WTC11 (cell line): ENCODE measurements at regions not wholly inside any gene's neighbourhood (a gene's known extent, or its start where the extent isn't known, plus 50 kb on each side); places are given as distances from the start of the nearest gene placed in this dataset.
A peak's percentile ranks its signal among the peaks of the same experiment; 100 is the strongest.

Source experiments
- ATAC-seq: fragments of 200-7000 bp; cut with Tn5 transposase; 2 replicates; pipeline ENCODE4 v1.10.0; 2021; ENCODE audit warnings: mild to moderate bottlenecking, moderate library complexity
- CTCF ChIA-PET: fragments of 300-600 bp; sonication (Branson Sonifier 250); formaldehyde crosslinking; loops from one replicate; lab custom pipeline; 2021; ENCODE audit warnings: antibody characterized with exemption; lab: Charles Lee
- POLR2A ChIA-PET: fragments of 350-600 bp; sonication (Branson Sonifier 250); formaldehyde crosslinking; loops from one replicate; lab custom pipeline; 2021; ENCODE audit warnings: antibody characterized with exemption; lab: Charles Lee
- DNase-seq: peaks from one replicate; pipeline ENCODE4 v3.0.0; 2021; ENCODE audit warnings: low spot score
- H3K27ac Mint-ChIP-seq: 2 replicates; pipeline ENCODE4 v1.8.0; 2021; ENCODE audit warnings: mixed read lengths
- H3K27me3 Mint-ChIP-seq: 2 replicates; pipeline ENCODE4 v1.8.0; 2021; ENCODE audit warnings: low read depth, mild to moderate bottlenecking, moderate library complexity, mixed read lengths
- H3K36me3 Mint-ChIP-seq: 2 replicates; pipeline ENCODE4 v1.8.0; 2021; ENCODE audit warnings: mixed read lengths
- H3K4me1 Mint-ChIP-seq: 2 replicates; pipeline ENCODE4 v1.8.0; 2022; ENCODE audit warnings: mixed read lengths
- H3K4me3 Mint-ChIP-seq: 2 replicates; pipeline ENCODE4 v1.8.0; 2021; ENCODE audit warnings: mild to moderate bottlenecking, moderate library complexity, mixed read lengths
- H3K9me3 Mint-ChIP-seq: 2 replicates; pipeline ENCODE4 v1.8.0; 2021; ENCODE audit warnings: mixed read lengths
- FOXJ3 ChIP-seq: sonication (generic); formaldehyde crosslinking; IDR thresholded peaks from 2 replicates; pipeline ENCODE4 v1.9.0; 2021; ENCODE audit warnings: missing genetic modification reagents, mild to moderate bottlenecking, borderline replicate concordance
- FOXK1 ChIP-seq: sonication (generic); formaldehyde crosslinking; IDR thresholded peaks from 2 replicates; pipeline ENCODE4 v1.8.0; 2022; ENCODE audit warnings: mild to moderate bottlenecking, moderate library complexity, missing genetic modification reagents
- IRF2 ChIP-seq: sonication (generic); formaldehyde crosslinking; IDR thresholded peaks from 2 replicates; pipeline ENCODE4 v1.8.0; 2022; ENCODE audit warnings: low read depth, missing genetic modification reagents, borderline replicate concordance
- PRRX2 ChIP-seq: fragments of 250-450 bp; sonication (Bioruptor Pico); IDR thresholded peaks from 2 replicates; pipeline ENCODE4 v1.8.0; 2021; ENCODE audit warnings: mild to moderate bottlenecking
- RELA ChIP-seq: sonication (generic); formaldehyde crosslinking; IDR thresholded peaks from 2 replicates; pipeline ENCODE4 v1.8.1; 2022; ENCODE audit warnings: missing genetic modification reagents, mild to moderate bottlenecking, borderline replicate concordance
- TCF7 ChIP-seq: sonication (generic); formaldehyde crosslinking; IDR thresholded peaks from 2 replicates; pipeline ENCODE4 v1.8.0; 2022; ENCODE audit warnings: mild to moderate bottlenecking, low read depth, missing genetic modification reagents, moderate library complexity
- TEAD4 ChIP-seq: sonication (generic); formaldehyde crosslinking; IDR thresholded peaks from 2 replicates; pipeline ENCODE4 v1.8.0; 2022; ENCODE audit warnings: mild to moderate bottlenecking, missing genetic modification reagents
- TP53 ChIP-seq: sonication (generic); formaldehyde crosslinking; IDR thresholded peaks from 2 replicates; pipeline ENCODE4 v1.8.1; 2023; ENCODE audit warnings: mild to moderate bottlenecking, missing genetic modification reagents
- ZNF671 ChIP-seq: fragments of 250-450 bp; sonication (Bioruptor Pico); IDR thresholded peaks from 2 replicates; pipeline ENCODE4 v1.8.0; 2021; ENCODE audit warnings: mild to moderate bottlenecking
- TF ChIP-seq, protein P1 (sequence below): fragments of 250-450 bp; sonication (Bioruptor Pico); IDR thresholded peaks from 2 replicates; pipeline ENCODE4 v1.9.0; 2021; ENCODE audit warnings: mild to moderate bottlenecking, borderline replicate concordance
- TF ChIP-seq, protein P2 (sequence below): fragments of 250-450 bp; sonication (Bioruptor Pico); IDR thresholded peaks from 2 replicates; pipeline ENCODE4 v1.9.0; 2021; ENCODE audit warnings: moderate library complexity, mild to moderate bottlenecking, inconsistent platforms, borderline replicate concordance
- TF ChIP-seq, protein P3 (sequence below): fragments of 250-450 bp; sonication (Bioruptor Pico); IDR thresholded peaks from 2 replicates; pipeline ENCODE4 v1.9.0; 2021; ENCODE audit warnings: mild to moderate bottlenecking
- TF ChIP-seq, protein P4 (sequence below): sonication (generic); formaldehyde crosslinking; IDR thresholded peaks from 2 replicates; pipeline ENCODE4 v1.8.1; 2022; ENCODE audit warnings: mild to moderate bottlenecking, missing genetic modification reagents, moderate library complexity, borderline replicate concordance

DNA sequence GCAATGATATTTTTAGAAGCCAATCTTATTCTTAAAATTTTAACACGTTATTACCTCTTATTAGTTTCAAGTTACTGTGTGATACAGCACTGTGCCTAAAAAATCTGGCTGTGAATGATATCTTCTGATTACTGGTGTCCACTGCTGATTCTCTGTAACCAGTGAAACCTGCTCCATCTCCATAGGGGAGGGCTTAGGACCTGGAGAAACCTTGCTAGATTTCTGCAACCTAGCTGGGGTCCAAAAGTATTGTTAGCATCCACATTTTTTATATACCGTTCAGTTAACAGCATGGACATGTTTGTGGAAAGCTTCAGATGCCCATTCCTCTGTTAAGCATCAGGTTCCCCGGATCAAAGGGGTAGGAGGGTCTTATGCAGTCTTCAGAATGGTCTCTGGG is 193.9 kb upstream of the TOPAZ1 start:
- DNase-seq (no peak), ATAC-seq (no peak)
- H3K4me3 Mint-ChIP-seq, result no peak overlapping the region
- CTCF ChIA-PET, result no interaction called here
- no peaks in the 10 kb centered on the region for H3K36me3 Mint-ChIP-seq
- H3K9me3 Mint-ChIP-seq, result 0 out of 2 replicates have a peak, but pooled peaks cover 6% of the 10 kb centered on the region
- POLR2A ChIA-PET, result no interaction called here
- H3K27me3 Mint-ChIP-seq, result no peaks in the 10 kb centered on the region
- peaks cover 25% of the 10 kb centered on the region for H3K4me1 Mint-ChIP-seq
- 0 out of 2 replicates have a peak overlapping the region, but pooled peaks have one; percentile 37 for H3K27ac Mint-ChIP-seq
- TF ChIP-seq, protein P1, sequence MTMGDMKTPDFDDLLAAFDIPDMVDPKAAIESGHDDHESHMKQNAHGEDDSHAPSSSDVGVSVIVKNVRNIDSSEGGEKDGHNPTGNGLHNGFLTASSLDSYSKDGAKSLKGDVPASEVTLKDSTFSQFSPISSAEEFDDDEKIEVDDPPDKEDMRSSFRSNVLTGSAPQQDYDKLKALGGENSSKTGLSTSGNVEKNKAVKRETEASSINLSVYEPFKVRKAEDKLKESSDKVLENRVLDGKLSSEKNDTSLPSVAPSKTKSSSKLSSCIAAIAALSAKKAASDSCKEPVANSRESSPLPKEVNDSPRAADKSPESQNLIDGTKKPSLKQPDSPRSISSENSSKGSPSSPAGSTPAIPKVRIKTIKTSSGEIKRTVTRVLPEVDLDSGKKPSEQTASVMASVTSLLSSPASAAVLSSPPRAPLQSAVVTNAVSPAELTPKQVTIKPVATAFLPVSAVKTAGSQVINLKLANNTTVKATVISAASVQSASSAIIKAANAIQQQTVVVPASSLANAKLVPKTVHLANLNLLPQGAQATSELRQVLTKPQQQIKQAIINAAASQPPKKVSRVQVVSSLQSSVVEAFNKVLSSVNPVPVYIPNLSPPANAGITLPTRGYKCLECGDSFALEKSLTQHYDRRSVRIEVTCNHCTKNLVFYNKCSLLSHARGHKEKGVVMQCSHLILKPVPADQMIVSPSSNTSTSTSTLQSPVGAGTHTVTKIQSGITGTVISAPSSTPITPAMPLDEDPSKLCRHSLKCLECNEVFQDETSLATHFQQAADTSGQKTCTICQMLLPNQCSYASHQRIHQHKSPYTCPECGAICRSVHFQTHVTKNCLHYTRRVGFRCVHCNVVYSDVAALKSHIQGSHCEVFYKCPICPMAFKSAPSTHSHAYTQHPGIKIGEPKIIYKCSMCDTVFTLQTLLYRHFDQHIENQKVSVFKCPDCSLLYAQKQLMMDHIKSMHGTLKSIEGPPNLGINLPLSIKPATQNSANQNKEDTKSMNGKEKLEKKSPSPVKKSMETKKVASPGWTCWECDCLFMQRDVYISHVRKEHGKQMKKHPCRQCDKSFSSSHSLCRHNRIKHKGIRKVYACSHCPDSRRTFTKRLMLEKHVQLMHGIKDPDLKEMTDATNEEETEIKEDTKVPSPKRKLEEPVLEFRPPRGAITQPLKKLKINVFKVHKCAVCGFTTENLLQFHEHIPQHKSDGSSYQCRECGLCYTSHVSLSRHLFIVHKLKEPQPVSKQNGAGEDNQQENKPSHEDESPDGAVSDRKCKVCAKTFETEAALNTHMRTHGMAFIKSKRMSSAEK (CRISPR knock-in tag), result no peak
- TF ChIP-seq, protein P2, sequence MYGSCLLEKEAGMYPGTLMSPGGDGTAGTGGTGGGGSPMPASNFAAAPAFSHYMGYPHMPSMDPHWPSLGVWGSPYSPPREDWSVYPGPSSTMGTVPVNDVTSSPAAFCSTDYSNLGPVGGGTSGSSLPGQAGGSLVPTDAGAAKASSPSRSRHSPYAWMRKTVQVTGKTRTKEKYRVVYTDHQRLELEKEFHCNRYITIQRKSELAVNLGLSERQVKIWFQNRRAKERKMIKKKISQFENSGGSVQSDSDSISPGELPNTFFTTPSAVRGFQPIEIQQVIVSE (CRISPR knock-in tag), result no peak
- TF ChIP-seq TCF7 (CRISPR knock-in tag), result no peak
- TF ChIP-seq TEAD4 (CRISPR knock-in tag), result no peak
- TF ChIP-seq, protein P3, sequence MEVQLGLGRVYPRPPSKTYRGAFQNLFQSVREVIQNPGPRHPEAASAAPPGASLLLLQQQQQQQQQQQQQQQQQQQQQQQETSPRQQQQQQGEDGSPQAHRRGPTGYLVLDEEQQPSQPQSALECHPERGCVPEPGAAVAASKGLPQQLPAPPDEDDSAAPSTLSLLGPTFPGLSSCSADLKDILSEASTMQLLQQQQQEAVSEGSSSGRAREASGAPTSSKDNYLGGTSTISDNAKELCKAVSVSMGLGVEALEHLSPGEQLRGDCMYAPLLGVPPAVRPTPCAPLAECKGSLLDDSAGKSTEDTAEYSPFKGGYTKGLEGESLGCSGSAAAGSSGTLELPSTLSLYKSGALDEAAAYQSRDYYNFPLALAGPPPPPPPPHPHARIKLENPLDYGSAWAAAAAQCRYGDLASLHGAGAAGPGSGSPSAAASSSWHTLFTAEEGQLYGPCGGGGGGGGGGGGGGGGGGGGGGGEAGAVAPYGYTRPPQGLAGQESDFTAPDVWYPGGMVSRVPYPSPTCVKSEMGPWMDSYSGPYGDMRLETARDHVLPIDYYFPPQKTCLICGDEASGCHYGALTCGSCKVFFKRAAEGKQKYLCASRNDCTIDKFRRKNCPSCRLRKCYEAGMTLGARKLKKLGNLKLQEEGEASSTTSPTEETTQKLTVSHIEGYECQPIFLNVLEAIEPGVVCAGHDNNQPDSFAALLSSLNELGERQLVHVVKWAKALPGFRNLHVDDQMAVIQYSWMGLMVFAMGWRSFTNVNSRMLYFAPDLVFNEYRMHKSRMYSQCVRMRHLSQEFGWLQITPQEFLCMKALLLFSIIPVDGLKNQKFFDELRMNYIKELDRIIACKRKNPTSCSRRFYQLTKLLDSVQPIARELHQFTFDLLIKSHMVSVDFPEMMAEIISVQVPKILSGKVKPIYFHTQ (CRISPR knock-in tag), result no peak
- no peak for TF ChIP-seq PRRX2 (CRISPR knock-in tag)
- TF ChIP-seq FOXJ3 (CRISPR knock-in tag), result no peak
- TF ChIP-seq, protein P4, sequence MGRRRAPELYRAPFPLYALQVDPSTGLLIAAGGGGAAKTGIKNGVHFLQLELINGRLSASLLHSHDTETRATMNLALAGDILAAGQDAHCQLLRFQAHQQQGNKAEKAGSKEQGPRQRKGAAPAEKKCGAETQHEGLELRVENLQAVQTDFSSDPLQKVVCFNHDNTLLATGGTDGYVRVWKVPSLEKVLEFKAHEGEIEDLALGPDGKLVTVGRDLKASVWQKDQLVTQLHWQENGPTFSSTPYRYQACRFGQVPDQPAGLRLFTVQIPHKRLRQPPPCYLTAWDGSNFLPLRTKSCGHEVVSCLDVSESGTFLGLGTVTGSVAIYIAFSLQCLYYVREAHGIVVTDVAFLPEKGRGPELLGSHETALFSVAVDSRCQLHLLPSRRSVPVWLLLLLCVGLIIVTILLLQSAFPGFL (CRISPR knock-in tag), result no peak

DNA sequence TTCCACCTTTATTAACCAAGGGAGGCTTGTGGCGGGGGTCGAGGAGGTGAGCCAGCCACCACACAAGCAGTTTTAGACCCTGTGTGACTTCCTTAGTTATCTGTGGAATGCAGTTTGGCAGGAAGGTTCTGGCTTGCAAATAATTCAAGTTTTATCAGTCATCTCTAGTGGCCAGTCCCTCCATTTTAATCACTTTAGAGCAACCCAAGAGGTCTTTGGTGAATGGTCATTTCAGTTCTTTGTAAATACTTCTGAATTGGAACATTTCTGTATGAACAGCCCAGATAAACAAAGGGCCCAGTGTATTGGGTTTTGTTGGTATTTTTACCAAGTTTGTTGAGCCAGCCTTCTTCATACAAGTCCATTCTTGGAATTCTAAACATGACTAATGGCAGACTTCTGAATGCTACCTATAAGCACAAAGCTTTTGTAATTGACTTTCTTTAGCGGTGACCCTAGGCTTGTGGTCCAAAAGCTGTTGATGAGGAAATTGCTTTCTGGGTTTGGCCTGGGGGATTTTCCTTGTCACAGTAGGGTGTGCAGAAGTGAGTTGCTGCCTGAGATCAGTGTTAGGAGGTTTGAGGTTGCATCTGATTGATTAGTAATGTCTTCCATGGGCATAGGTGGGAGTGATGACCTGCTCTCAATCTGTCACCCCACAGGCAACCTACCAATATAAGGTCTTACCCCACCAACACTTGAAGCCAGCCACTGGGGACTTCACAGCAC is 193.3 kb upstream of the TOPAZ1 start:
- ATAC-seq, result peak; percentile 65
- Mint-ChIP-seq H3K36me3 (no peaks in the 10 kb centered on the region), H3K4me3 (no peak overlapping the region), H3K27me3 (no peaks in the 10 kb centered on the region), H3K9me3 (0 out of 2 replicates have a peak, but pooled peaks cover 6% of the 10 kb centered on the region), H3K4me1 (peaks cover 25% of the 10 kb centered on the region), H3K27ac (no peak overlapping the region)
- DNase-seq, result no peak
- ChIA-PET POLR2A (no interaction called here), CTCF (no interaction called here)
- TF ChIP-seq TP53 (CRISPR knock-in tag), result no peak
- no peak for TF ChIP-seq FOXK1 (CRISPR knock-in tag)
- TF ChIP-seq RELA, result no peak
- TF ChIP-seq IRF2 (CRISPR knock-in tag), result no peak
- no peak for TF ChIP-seq ZNF671 (CRISPR knock-in tag)
